Mesothelial cell of epicardium (in vitro differentiated cells): ENCODE measurements at regions not wholly inside any gene's neighbourhood (a gene's known extent, or its start where the extent isn't known, plus 50 kb on each side); places are given as distances from the start of the nearest gene placed in this dataset.

ENCODE experiments used
- DNase-seq, 2 experiments: peaks; one replicate each; pipeline ENCODE4 v3.0.0; 2021; ENCODE audit warnings: low spot score in 2 of 2; ENCODE audit not compliant: unreplicated experiment in 2 of 2
- H3K27ac Mint-ChIP-seq: 2 replicates; pipeline ENCODE4 v1.8.0; 2021; ENCODE audit warnings: mixed read lengths
- H3K27me3 Mint-ChIP-seq: 2 replicates; pipeline ENCODE4 v1.8.0; 2021; ENCODE audit warnings: low read depth, mixed read lengths
- H3K36me3 Mint-ChIP-seq: 2 replicates; pipeline ENCODE4 v1.8.0; 2021; ENCODE audit warnings: mixed read lengths
- H3K4me1 Mint-ChIP-seq: 2 replicates; pipeline ENCODE4 v1.8.0; 2021; ENCODE audit warnings: mixed read lengths
- H3K4me3 Mint-ChIP-seq: 2 replicates; pipeline ENCODE4 v1.8.0; 2021; ENCODE audit warnings: mild to moderate bottlenecking, moderate library complexity, mixed read lengths
- H3K9me3 Mint-ChIP-seq: 2 replicates; pipeline ENCODE4 v1.8.0; 2021; ENCODE audit warnings: mixed read lengths
- CTCF ChIP-seq: fragments of 200-600 bp; sonication (generic); IDR thresholded peaks from one replicate; pipeline ENCODE4 v1.5.0; 2021; ENCODE audit warnings: antibody characterized with exemption; ENCODE audit not compliant: unreplicated experiment

GRCh38 chr4:26201120-26201519 is 119.7 kb upstream of the RBPJ start:
- Mint-ChIP-seq H3K36me3 (no peaks in the 10 kb centered on the region), H3K9me3 (no peaks in the 10 kb centered on the region), H3K27ac (no peak overlapping the region), H3K4me1 (peaks cover 11% of the 10 kb centered on the region), H3K4me3 (no peak overlapping the region), H3K27me3 (peaks cover 23% of the 10 kb centered on the region)
- no peak for TF ChIP-seq CTCF
- DNase-seq, result no peak

GRCh38 chr4:26204249-26204825 is 116.5 kb upstream of the RBPJ start:
- no peak for TF ChIP-seq CTCF
- peaks cover 39% of the 10 kb centered on the region for H3K27me3 Mint-ChIP-seq
- H3K36me3 Mint-ChIP-seq, result no peaks in the 10 kb centered on the region
- H3K9me3 Mint-ChIP-seq, result no peaks in the 10 kb centered on the region
- H3K4me1 Mint-ChIP-seq, result peaks cover 4% of the 10 kb centered on the region
- no peak for DNase-seq
- H3K27ac Mint-ChIP-seq, result no peak overlapping the region
- no peak overlapping the region for H3K4me3 Mint-ChIP-seq

GRCh38 chr4:26204911-26205370 is 115.9 kb upstream of the RBPJ start:
- H3K27me3 Mint-ChIP-seq, result peaks cover 42% of the 10 kb centered on the region
- H3K4me3 Mint-ChIP-seq, result no peak overlapping the region
- DNase-seq, result no peak
- no peak overlapping the region for H3K27ac Mint-ChIP-seq
- H3K4me1 Mint-ChIP-seq, result peaks cover 4% of the 10 kb centered on the region
- no peak for TF ChIP-seq CTCF
- H3K9me3 Mint-ChIP-seq, result no peaks in the 10 kb centered on the region
- no peaks in the 10 kb centered on the region for H3K36me3 Mint-ChIP-seq

- H3K27me3 Mint-ChIP-seq, result peaks cover 42% of the 10 kb centered on the region
- H3K4me3 Mint-ChIP-seq, result no peak overlapping the region
- no peak overlapping the region for H3K27ac Mint-ChIP-seq
- TF ChIP-seq CTCF, result no peak
- DNase-seq, result no peak
- peaks cover 4% of the 10 kb centered on the region for H3K4me1 Mint-ChIP-seq
- H3K9me3 Mint-ChIP-seq, result no peaks in the 10 kb centered on the region
- H3K36me3 Mint-ChIP-seq, result no peaks in the 10 kb centered on the region
These were observed 114.5 kb upstream of the RBPJ start for GRCh38 chr4:26206339-26206738.

GRCh38 chr4:26206999-26207398 is 113.8 kb upstream of the RBPJ start:
- no peak for DNase-seq
- Mint-ChIP-seq H3K27ac (no peak overlapping the region), H3K9me3 (no peaks in the 10 kb centered on the region), H3K27me3 (peaks cover 35% of the 10 kb centered on the region), H3K36me3 (no peaks in the 10 kb centered on the region), H3K4me3 (no peak overlapping the region), H3K4me1 (peaks cover 4% of the 10 kb centered on the region)
- no peak for TF ChIP-seq CTCF

- Mint-ChIP-seq H3K4me1 (peaks cover 4% of the 10 kb centered on the region), H3K4me3 (no peak overlapping the region), H3K36me3 (no peaks in the 10 kb centered on the region), H3K27ac (no peak overlapping the region), H3K27me3 (peaks cover 31% of the 10 kb centered on the region), H3K9me3 (no peaks in the 10 kb centered on the region)
- DNase-seq, result no peak
- no peak for TF ChIP-seq CTCF
These were observed 113.2 kb upstream of the RBPJ start for GRCh38 chr4:26207631-26208030.
